Spleen (tissue), 7 donors: ENCODE measurements at regions not wholly inside any gene's neighbourhood (a gene's known extent, or its start where the extent isn't known, plus 50 kb on each side); places are given as distances from the start of the nearest gene placed in this dataset.

Source experiments
- CTCF ChIP-seq, 11 experiments: fragments of 200-600 bp in 7 of 11; fragments of 450-650 bp in 4 of 11; sonication (generic) in 4 of 11; IDR thresholded peaks in 8 of 11; conservative IDR thresholded peaks in 3 of 11; 1 replicate in 7 of 11; 2 replicates in 4 of 11; pipeline versions ENCODE4 v1.4.0 to v1.8.0; 2016 to 2021; ENCODE audit warnings: antibody characterized with exemption in 11 of 11, inconsistent platforms in 4 of 11, mild to moderate bottlenecking in 1 of 11
- POLR2A ChIP-seq, 3 donors: fragments of 450-650 bp; IDR thresholded peaks; one replicate each; pipeline ENCODE4 v1.5.1; 2017; ENCODE audit warnings: antibody characterized with exemption in 3 of 3, mild to moderate bottlenecking in 1 of 3
- POLR2AphosphoS5 ChIP-seq, 3 donors: sonication (generic); formaldehyde crosslinking; IDR thresholded peaks; one replicate each; pipeline ENCODE4 v1.5.1; 2017; ENCODE audit warnings: antibody characterized with exemption in 3 of 3
- donor health status: DM: no; HTN: no; CAD: no; lungs with moderate emphysema.
- donor health status: DM: no; HTN: no; CAD: no.
- donor health status: DM: no; HTN: no; CAD: no.

GRCh38 chr12:105576261-105576660, 245.8 kb downstream of the C12orf75 start:
- TF ChIP-seq CTCF (IDR thresholded peaks at IDR 0.05 in 8 of 11, conservative IDR thresholded peaks at IDR 0.05 in 3 of 11) (no peak), POLR2A (IDR thresholded peaks at IDR 0.05) (no peak), POLR2AphosphoS5 (IDR thresholded peaks at IDR 0.05) (no peak)
